ENCODE measurements at regions not wholly inside any gene's neighbourhood (a gene's known extent, or its start where the extent isn't known, plus 50 kb on each side); places are given as distances from the start of the nearest gene placed in this dataset.

GRCh38 chr18:30852980-30853379 lies 189.6 kb downstream of the DSC3 start:
- TF ChIP-seq GABPA (IDR thresholded peaks at IDR 0.05; ENCODE audit: low read depth) (no peak), CTCF (IDR thresholded peaks at IDR 0.05; ENCODE audit: insufficient read depth, low read length) (no peak)
